ENCODE measurements at regions not wholly inside any gene's neighbourhood (a gene's known extent, or its start where the extent isn't known, plus 50 kb on each side); places are given as distances from the start of the nearest gene placed in this dataset.
"Not testable (repeated sequence)": the region's sequence is repeated elsewhere in the genome, so short reads cannot be mapped to it uniquely, and the experiment has no call there.

GRCh38 chr9:75461183-75461582 is 372.9 kb downstream of the OSTF1 start:
- DNase-seq: no peak

GRCh38 chr9:75462866-75463265 is 374.6 kb downstream of the OSTF1 start:
- DNase-seq: no peak

GRCh38 chr9:75463871-75464270 is 375.6 kb downstream of the OSTF1 start:
- no peak for DNase-seq

- DNase-seq: no peak
Observed at GRCh38 chr9:75464726-75465125, 376.4 kb downstream of the OSTF1 start.

GRCh38 chr9:75467142-75467541 is 378.8 kb downstream of the OSTF1 start:
- no peak for DNase-seq

- DNase-seq: no peak
Observed at GRCh38 chr9:75471549-75472114, 383.3 kb downstream of the OSTF1 start.

- no peak for DNase-seq
Observed at GRCh38 chr9:75482566-75482965, 394.3 kb downstream of the OSTF1 start.

GRCh38 chr9:75483636-75484035 is 395.3 kb downstream of the OSTF1 start:
- no peak for DNase-seq

- no peak for DNase-seq
Observed at GRCh38 chr9:75487856-75488718, 399.8 kb downstream of the OSTF1 start.

- no peak for DNase-seq
Observed at GRCh38 chr9:75488719-75489110, 400.4 kb downstream of the OSTF1 start.

- no peak for DNase-seq
Observed at GRCh38 chr9:75490326-75490725, 400.1 kb upstream of the PCSK5 start.

- no peak for DNase-seq
Observed at GRCh38 chr9:75491533-75491932, 398.9 kb upstream of the PCSK5 start.

GRCh38 chr9:75499812-75500211 is 390.7 kb upstream of the PCSK5 start:
- DNase-seq: no peak

- DNase-seq: no peak
Observed at GRCh38 chr9:75500479-75500878, 390.0 kb upstream of the PCSK5 start.

GRCh38 chr9:75500940-75501339 is 389.5 kb upstream of the PCSK5 start:
- DNase-seq: not testable (repeated sequence)

- no peak for DNase-seq
Observed at GRCh38 chr9:75504721-75505120, 385.8 kb upstream of the PCSK5 start.

GRCh38 chr9:75505654-75506053 is 384.8 kb upstream of the PCSK5 start:
- DNase-seq: no peak

GRCh38 chr9:75529463-75529862 is 361.0 kb upstream of the PCSK5 start:
- DNase-seq: no peak

- DNase-seq: no peak
Observed at GRCh38 chr9:75531588-75531987, 358.9 kb upstream of the PCSK5 start.

GRCh38 chr9:75532233-75533050 is 358.0 kb upstream of the PCSK5 start:
- no peak for DNase-seq

GRCh38 chr9:75539523-75539922 is 350.9 kb upstream of the PCSK5 start:
- no peak for DNase-seq

- no peak for DNase-seq
Observed at GRCh38 chr9:75540185-75540584, 350.3 kb upstream of the PCSK5 start.

- no peak for DNase-seq
Observed at GRCh38 chr9:75541734-75542133, 348.7 kb upstream of the PCSK5 start.

GRCh38 chr9:75544815-75545214 is 345.7 kb upstream of the PCSK5 start:
- no peak for DNase-seq
